ENCODE measurements at regions not wholly inside any gene's neighbourhood (a gene's known extent, or its start where the extent isn't known, plus 50 kb on each side); places are given as distances from the start of the nearest gene placed in this dataset.
A peak's percentile ranks its signal among the peaks of the same experiment; 100 is the strongest.

GRCh38 chr18:30288662-30289414 is 753.7 kb downstream of the DSC3 start:
- DNase-seq = peak; percentile 8

DNA sequence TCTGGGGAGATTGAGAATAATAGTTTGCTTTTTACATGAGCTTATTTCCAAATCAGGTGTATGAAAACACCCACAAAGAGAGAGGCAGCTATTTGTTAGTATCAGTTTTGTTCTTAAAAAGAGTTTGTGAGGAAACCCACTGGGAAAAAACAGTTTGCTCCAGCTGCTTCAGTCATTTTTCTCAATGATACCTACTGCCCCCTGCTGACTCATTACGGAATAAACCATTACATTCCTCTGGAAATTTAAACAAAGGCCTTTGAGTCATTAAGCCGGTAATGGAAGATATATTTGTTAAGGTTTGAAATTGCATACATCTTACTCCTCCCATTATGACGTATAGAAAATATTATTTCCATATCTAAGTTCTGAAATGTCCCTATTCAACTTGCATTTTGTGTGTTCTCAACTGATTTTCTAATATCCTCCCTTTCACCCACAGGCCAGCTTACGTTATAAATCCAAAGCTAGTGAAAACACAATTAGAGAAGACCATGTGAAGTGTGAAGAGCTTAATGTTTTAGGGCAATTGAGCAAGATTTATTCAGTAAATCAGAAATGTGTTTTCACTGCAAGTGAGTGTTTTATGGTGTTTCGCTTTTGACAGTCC is 761.6 kb downstream of the DSC3 start:
- peak; percentile 76 for DNase-seq

DNA sequence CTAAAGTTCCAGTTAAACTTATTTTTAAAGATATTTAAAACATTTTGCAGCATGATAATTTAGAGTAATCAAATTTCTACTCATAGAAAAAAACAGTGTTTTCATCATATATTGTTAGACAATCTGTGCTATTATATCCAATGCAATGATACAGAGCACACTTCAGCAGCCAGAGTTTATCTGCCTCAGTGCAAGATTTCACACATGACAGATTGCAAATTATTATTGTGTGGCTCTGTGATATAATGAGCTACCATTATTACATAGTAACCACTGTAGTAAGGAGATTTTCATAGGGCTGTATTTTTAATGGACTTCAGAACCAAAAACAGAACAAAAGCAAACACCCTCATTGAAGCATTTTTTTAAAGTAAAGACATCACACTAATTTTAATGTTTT is 762.4 kb downstream of the DSC3 start:
- no peak for DNase-seq

DNA sequence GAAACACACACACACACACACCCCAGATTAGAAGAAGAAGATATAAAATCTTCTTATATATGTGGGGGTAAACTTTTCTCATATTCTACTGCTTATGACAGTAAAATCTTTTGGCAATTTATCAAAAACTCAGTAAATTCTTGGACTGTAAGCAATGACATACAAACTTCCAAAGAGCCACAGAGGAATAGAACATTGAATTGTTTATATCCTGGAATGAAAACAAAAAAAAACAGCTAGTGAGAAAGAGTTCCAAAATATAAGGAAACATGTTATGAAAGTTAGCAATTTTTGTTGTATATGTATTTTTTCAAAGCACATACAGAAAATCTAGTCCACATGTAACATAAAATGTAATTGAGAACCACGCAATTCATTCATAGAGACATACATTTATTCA is 764.9 kb downstream of the DSC3 start:
- DNase-seq = no peak

GRCh38 chr18:30271716-30272115 is 770.8 kb downstream of the DSC3 start:
- DNase-seq = peak; percentile 7

- no peak for DNase-seq
These were observed 777.4 kb downstream of the DSC3 start for GRCh38 chr18:30265190-30265589.

DNA sequence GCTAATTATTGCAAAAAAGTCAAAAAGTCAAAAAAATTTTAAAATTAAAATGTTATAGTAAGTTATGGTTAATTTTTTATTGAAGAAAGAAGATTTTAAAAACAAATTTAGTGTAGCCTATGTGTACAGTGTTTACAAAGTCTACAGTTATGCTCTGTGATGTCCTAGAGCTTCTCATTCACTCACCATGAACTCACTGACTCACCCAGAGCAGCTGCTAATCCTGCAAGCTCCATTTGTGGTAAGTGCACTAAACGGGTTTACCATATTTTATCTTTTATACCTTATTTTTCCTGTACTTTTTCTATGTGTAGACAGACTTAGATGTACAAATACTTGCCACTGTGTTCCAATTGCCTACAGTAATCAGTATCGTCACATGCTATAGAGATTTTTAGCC is 788.2 kb downstream of the DSC3 start:
- no peak for DNase-seq

- no peak for DNase-seq
These were observed 794.5 kb downstream of the DSC3 start for GRCh38 chr18:30248056-30248455.

- DNase-seq = no peak
These were observed 796.6 kb downstream of the DSC3 start for GRCh38 chr18:30245766-30246455.

- DNase-seq = peak; percentile 82
These were observed 807.8 kb downstream of the DSC3 start for GRCh38 chr18:30234755-30235154.

GRCh38 chr18:30211112-30211511 is 831.4 kb downstream of the DSC3 start:
- no peak for DNase-seq

- no peak for DNase-seq
These were observed 834.0 kb downstream of the DSC3 start for GRCh38 chr18:30208546-30208945.

DNA sequence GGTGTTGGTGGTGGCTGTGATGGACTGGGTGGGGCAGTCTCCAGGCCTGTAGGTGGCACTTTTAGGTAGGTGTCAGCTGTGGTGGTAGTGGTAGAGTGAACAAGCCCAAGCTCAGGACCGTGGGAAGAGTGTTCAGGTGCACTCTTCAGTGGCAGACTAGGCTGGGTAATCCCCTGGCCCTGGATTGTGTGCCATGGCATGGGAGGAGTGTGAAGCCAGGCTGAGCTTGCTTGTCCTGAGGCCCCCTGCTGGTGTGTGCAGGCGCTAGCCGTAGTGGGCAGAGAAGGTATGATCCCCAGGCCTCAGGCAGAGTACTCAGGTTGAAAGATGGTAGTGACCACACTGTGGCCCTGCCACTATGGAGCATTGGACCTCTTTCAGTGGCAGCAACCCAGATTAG is 850.3 kb downstream of the DSC3 start:
- no peak for DNase-seq

GRCh38 chr18:30186245-30186644 is 856.3 kb downstream of the DSC3 start:
- DNase-seq = no peak

GRCh38 chr18:30177056-30177455 is 865.5 kb downstream of the DSC3 start:
- DNase-seq = no peak

DNA sequence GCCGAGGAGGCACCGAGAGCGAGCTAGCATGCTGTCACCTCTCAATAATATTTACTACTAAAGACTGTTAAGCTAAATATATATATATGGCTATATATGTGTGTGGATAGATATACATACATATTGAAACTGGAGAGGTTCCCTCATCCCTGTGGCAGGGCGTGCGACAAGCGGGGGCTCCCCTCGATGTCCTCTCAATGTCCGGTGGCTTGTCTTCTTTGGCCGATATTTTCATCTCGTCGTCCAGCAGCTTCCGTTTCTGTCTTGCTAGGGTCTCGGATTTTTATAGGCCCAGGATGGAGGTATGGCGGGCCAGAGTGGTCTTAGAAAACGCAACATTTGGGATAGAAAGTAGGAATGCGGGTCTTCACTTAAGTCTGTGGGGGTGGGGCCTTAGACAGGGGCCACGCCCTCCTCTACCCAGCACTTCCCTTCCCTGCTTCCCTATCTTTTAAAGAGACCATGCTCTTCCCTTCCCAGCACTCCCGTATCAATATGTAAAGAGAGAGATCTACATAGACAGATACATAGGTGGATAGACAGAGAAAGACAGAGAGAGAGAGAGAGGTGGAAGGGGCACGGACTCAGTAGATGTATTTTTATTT is 866.8 kb downstream of the DSC3 start:
- no peak for DNase-seq

DNA sequence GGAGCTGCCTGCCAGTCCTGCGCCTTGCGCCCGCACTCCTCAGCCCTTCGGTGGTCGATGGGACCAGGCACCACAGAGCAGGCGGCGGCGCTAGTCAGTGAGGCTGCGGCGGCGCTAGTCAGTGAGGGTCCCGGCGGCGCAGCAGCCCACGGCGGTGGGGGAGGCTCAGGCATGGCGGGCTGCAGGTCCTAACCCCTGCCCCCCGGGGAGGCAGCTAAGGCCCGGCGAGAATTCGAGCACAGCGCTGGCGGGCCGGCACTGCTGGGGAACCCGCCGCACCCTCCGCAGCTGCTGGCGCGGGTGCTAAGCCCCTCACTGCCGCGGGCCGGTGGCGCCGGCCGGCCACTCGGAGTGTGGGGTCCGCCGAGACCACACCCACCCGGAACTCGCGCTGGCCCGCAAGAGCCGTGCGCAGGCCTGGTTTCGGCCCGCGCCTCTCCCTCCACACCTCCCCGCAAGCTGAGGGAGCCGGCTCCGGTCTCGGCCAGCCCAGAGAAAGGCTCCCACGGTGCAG is 867.4 kb downstream of the DSC3 start:
- no peak for DNase-seq

GRCh38 chr18:30163573-30163972 is 879.0 kb downstream of the DSC3 start:
- no peak for DNase-seq

GRCh38 chr18:30160124-30160523 is 882.4 kb downstream of the DSC3 start:
- no peak for DNase-seq

- DNase-seq = no peak
These were observed 891.8 kb downstream of the DSC3 start for GRCh38 chr18:30150586-30151250.

GRCh38 chr18:30149585-30149984 is 893.0 kb downstream of the DSC3 start:
- DNase-seq = no peak

- DNase-seq = no peak
These were observed 899.7 kb downstream of the DSC3 start for GRCh38 chr18:30142870-30143269.

DNA sequence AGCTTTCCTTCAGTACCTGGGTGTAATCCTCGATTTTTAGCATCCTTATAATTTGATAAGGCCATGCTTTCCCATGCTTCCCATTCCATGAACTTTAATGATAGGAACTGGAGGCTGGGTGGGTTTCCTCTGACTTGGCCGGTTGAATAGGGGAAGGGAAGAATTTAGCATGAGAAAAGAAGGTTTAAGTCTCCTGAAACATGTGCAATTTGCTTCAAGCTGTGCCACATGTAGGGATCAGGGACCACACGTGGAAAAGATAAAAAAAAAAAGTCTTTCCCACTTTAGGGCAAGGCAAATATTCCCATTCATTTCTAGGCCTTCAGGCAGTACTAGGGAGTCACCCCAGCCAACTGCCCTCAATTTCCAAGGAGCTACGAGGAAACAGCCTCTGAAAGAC is 900.3 kb downstream of the DSC3 start:
- no peak for DNase-seq

All from OCI-M1 (cell line).